SW480 (cell line): ENCODE measurements at regions not wholly inside any gene's neighbourhood (a gene's known extent, or its start where the extent isn't known, plus 50 kb on each side); places are given as distances from the start of the nearest gene placed in this dataset.

Experiments
- DNase-seq: peaks from one replicate; pipeline ENCODE4 v3.0.0-alpha.2; 2016; ENCODE audit warnings: low spot score

- DNase-seq: no peak
Observed at GRCh38 chr9:117649126-117649525, 55.1 kb upstream of the TLR4 start.

- DNase-seq: no peak
Observed at GRCh38 chr9:117644932-117645636, 59.1 kb upstream of the TLR4 start.

DNA sequence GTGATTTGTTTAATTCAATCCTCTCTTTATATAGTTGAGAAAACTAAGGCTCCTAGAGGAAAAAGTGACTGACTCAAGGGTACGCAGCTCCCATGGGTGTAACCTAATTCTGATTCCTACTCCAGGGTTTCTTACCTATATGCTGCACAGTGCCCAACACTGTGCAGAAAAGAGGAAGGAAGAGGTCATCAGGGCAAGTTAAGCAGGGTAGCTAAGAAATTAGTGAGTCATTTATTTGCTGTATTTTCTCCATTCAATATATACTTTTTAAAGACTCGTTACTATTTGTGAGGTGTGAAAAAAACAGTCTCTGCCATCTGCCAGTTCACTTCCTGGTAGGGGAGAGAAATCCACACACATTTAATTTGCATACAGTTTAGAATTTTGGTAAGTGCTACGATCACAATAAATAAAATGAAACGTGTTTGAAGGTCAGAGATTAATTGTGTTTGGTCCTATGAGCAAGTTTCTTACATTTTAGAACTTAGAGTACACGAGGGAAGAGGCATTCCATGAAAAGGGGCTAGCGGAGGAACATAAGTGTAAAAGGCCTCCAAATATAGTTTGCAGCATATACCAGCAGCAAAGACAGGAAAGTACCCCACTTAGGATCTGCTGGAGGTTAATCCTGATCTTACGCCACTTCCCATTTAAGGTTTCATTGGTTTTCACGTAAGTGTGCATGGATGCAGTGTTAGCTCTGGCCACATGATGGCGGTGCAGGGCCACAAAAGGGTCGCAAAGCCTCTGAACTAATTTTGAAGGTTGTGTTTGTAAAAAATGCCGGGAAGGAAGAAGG is 59.9 kb upstream of the TLR4 start:
- peak; percentile 75 for DNase-seq

DNA sequence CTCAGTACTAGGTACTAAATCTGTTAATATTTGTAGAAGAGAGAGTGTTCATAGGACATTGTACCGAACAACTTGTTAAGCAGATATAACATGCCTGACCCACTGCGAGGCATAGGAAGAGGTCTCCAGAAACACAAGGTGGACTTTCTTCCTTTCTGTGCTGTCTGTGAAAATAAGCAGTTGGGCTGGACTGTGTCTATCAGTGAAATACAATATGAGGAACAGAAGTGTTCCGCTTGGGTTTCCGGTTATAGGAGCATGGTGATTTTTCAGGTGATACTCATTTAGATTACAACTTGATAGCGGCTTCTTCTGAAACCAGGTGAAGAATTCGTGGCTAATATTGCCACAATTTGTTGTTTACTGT is 60.9 kb upstream of the TLR4 start:
- DNase-seq: peak; percentile 6

DNA sequence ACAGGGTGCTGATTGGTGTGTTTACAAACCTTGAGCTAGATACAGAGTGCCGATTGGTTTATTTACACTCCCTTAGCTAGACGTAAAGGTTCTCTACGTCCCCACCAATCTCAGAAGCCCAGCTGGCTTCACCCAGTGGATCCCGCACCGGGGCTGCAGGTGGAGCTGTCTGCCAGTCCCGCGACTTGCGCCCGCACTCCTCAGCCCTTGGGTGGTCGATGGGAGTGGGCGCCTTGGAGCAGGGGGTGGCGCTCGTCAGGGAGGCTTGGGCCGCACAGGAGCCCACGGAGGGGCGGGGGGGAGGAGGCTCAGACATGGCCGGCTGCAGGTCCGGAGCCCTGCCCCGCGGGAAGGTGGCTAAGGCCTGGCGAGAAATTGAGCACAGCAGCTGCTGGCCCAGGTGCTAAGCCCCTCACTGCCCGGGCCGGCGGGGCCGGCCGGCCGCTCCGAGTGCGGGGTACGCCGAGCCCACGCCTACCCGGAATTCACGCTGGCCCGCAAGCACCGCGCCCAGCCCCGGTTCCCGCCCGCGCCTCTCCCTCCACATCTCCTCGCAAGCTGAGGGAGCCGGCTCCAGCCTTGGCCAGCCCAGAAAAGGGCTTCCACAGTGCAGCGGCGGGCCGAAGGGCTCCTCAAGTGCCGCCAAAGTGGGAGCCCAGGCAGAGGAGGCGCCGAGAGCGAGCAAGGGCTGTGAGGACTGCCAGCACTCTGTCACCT is 61.5 kb upstream of the TLR4 start:
- DNase-seq: peak; percentile 77

GRCh38 chr9:117636681-117637080 is 67.5 kb upstream of the TLR4 start:
- no peak for DNase-seq

GRCh38 chr9:117625154-117625553 is 79.0 kb upstream of the TLR4 start:
- no peak for DNase-seq

DNA sequence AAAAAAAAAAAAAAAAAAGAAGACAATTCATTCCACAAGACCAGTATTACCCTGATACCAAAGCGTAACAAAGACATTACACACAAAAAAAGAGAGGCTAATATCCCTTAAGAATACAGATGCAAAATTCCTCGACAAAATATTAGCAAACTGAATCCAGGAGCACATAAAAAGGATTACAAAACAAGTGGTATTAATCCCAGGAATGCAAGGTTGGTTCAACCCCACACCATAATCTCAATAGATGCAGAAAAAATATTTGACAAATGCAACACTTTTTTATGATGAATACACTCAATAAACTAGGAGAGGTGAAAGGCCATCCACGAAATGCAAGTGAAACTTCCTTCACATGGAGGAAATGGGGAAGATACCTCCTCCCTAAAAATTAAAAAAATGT is 80.1 kb upstream of the TLR4 start:
- no peak for DNase-seq

- DNase-seq: no peak
Observed at GRCh38 chr9:117622347-117622746, 81.9 kb upstream of the TLR4 start.

DNA sequence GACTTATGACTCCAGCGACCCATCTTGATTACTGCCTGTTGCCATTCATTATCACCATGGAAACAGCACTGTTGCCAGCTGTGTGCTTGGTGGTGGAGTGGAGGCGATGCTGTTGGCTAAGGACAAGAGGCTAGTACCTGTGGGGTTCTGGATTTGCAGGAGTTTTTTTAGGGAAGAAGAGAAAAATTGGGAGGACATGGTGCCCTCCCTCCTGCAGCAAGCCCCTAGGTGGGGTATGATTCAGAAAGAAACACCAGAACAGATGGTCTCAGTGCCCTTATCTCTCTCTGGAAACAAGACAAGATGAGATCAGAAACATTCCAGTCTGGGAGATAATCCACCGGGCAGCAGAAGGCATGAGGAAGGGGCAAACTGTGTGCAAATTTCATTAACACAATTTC is 87.8 kb upstream of the TLR4 start:
- DNase-seq: no peak

DNA sequence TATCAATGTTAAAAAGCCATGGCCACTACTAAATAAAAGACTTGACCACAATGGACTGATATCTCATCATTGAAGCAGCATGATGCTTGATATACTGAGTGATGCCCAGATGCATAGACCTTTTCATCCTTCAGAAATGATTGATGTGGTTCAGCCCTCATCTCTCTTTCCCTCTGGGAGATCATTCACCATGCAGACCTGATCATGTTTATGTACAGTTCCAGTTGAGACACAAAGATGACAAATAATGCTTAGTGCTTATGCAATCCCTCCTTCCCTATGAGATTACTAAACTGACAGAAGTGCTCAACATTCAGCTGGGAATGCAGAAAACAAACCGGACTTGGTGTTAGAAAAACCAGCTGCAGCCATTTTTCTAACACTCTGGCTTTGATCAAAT is 91.9 kb upstream of the TLR4 start:
- DNase-seq: peak; percentile 7

GRCh38 chr9:117597977-117598376 is 106.2 kb upstream of the TLR4 start:
- no peak for DNase-seq

DNA sequence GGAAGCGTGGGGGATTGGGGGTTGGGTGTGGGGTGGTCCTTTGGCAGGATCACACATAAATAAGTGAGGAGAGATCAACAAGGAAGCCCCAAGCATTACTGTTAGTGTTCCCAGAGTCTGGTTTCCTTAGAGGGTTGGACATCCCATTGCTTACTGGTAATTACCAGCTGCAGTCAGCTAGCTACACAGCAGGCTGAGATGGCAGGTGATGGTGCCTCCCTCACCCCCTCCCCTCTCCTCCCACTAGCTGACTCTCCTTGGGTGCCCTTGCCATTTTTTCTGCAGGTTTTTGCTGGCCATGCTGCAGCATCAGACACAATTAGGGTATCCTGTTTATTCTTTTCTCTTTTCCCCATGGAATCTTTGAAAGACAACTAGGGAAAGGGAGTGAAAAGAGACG is 107.5 kb upstream of the TLR4 start:
- DNase-seq: no peak

DNA sequence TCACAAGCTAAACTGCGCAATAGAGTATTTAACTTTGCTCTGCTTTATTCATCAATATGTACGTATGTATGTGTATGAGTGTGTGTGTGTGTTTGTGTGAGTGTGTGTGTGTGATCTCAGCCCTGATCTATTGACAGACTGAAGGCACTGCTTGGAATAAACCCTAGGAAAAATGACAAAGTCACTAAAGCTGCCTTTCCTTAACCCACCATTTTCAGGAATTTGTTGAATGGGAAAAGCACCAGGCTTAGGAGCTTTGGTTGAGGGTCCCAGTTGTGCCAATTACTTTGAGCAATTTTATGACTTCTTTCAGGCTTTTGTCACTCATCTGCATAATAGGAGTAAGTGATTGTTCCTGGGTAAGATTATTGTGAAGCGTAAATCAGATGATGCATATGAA is 108.6 kb upstream of the TLR4 start:
- no peak for DNase-seq

DNA sequence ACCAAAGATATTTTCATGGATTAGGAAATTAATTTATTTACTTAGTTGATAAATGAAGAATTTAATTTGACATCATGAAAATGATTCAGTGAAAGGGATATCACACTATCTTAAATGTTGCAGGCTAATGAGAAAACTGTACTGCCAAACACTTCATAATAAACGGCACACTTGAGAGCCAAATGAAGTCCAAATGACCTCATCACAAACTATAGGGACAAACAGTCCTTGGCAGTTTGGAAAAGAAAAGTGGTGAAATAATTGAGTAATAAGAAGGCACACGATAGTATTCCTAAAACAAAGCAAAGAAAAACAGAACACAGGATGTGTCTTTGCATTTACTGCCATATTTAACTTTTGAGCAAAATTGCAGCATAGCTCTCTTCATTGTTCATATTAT is 116.9 kb upstream of the TLR4 start:
- no peak for DNase-seq

DNA sequence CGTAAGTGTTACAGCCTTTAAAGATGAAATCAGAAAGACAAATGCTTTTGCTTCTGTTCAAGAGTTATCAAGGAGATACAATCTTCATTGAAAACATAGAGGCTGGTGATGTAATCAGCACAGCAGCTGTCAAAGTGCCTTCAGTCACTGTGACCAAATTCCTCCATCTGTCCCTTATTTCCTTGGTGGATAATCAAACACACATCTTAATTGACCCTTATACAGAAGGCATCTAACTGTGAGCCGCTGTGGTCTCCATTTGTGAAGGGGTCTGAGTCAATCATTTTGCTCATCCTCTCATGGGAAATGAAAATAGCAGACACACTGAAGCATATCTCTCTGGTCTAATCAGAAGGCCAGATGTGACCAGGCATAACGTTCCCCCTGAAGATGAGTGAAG is 130.1 kb upstream of the TLR4 start:
- no peak for DNase-seq

- DNase-seq: no peak
Observed at GRCh38 chr9:117564839-117565238, 139.4 kb upstream of the TLR4 start.

- DNase-seq: no peak
Observed at GRCh38 chr9:117561761-117562160, 142.4 kb upstream of the TLR4 start.

DNA sequence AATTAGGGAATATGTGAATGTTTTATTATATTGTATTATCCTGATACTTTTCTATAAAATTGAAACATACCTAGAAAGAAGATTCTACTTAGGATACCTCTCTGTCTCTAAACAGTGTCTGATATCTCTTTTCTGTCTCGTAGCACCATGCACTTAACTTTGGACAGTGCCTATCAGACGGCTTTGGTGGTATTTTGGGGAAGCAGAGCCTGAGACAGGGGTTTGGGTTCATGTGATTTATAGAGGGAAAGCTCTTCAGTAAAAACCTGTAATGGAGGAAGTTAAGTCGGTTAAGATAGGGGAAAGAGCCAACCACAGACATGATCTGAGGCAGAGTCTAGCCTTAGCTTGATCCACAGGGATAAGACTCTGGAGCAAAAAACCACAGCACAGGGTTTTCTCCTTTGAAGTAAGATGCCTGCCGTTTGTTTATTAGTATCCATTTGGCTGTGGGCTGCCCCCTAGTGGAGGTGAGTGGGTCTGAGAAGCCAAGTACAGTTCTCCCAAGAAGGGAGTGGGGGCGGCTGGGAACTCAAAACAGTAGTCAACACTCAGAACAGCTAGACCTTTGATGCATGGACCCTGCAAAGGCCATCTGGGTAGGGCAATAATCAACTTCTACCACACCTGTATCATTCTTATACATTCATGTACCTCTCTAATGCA is 141.2 kb upstream of the ASTN2 start:
- DNase-seq: peak; percentile 72

GRCh38 chr9:117552811-117553210 is 138.0 kb upstream of the ASTN2 start:
- DNase-seq: no peak

DNA sequence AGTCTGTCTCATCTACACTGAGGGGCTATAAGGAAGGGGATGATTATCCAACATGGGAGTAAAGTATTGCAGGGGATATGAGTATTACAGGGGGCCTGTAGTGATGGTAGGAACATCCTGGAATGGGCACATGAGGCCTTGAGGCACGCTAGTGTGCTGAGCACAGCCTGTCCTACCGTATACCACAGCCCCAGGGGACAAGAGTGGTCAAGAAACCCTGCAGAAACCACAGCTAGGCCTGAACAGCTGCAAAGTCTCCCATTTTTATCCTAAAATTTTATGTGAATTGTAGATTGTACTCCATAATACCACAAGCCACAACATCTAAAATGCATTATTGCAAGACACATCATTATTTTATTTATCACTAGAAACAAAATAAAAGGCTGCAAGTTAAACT is 136.3 kb upstream of the ASTN2 start:
- DNase-seq: no peak

DNA sequence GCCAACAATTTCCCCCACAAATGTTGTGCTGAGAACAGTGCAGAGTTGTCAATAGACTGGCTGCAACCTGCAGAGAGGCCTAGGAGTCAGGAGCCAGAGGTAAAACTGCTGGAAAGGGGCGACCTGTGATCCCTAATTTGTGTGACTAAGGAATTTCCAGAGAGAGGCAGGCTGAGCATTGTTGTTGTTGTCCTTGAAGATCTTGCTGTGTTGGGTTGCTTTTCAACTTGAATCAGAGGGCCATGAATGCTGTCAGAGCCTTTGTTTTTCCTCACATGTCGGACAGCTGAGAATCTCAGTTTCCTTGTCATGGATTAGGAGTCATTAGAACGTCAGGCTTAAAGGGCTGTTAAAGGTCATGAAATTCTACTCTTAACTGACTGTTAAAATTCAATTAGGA is 134.6 kb upstream of the ASTN2 start:
- DNase-seq: no peak

GRCh38 chr9:117548556-117548955 is 133.7 kb upstream of the ASTN2 start:
- no peak for DNase-seq
